ENCODE measurements at regions not wholly inside any gene's neighbourhood (a gene's known extent, or its start where the extent isn't known, plus 50 kb on each side); places are given as distances from the start of the nearest gene placed in this dataset.

- H3F3A ChIP-seq (ENCODE audit: low read depth) = no peaks in the 10 kb centered on the region
- no peaks in the 10 kb centered on the region for H3K36me3 ChIP-seq (ENCODE audit: insufficient read depth, low read length)
- TF ChIP-seq EZH2phosphoT487 (IDR thresholded peaks at IDR 0.05; ENCODE audit: borderline replicate concordance) = no peak
- no peak for TF ChIP-seq CTCF (conservative IDR thresholded peaks at IDR 0.05; ENCODE audit: low read length)
- no peak overlapping the region for H3K4me2 ChIP-seq (ENCODE audit: low read depth, low read length, poor library complexity, severe bottlenecking)
- H3K9ac ChIP-seq (ENCODE audit: low read depth, low read length, poor library complexity, severe bottlenecking) = no peak overlapping the region
- no peaks in the 10 kb centered on the region for H3K27me3 ChIP-seq (ENCODE audit: insufficient read depth, low read length, poor library complexity, severe bottlenecking)
- no peaks in the 10 kb centered on the region for H4K20me1 ChIP-seq (ENCODE audit: insufficient read depth, low read length, poor library complexity, severe bottlenecking)
- H3K4me1 ChIP-seq (ENCODE audit: insufficient read depth, low read length, poor library complexity, severe bottlenecking) = no peaks in the 10 kb centered on the region
- H3K79me2 ChIP-seq (ENCODE audit: insufficient read depth, low read length) = no peaks in the 10 kb centered on the region
- H3K9me2 ChIP-seq (replicated peaks; ENCODE audit: low read depth, low read length) = no peaks in the 10 kb centered on the region
- no peak overlapping the region for H3K4me3 ChIP-seq (ENCODE audit: low read length, poor library complexity, severe bottlenecking)
- H3K9me3 ChIP-seq (ENCODE audit: insufficient read depth, low read depth, low read length) = no peaks in the 10 kb centered on the region
- H2AFZ ChIP-seq (ENCODE audit: low read length) = no peak overlapping the region
Measured at GRCh38 chr12:112714166-112714710, 77.3 kb upstream of the RPH3A start.

GRCh38 chr12:112716099-112717093 is 75.2 kb upstream of the RPH3A start:
- Histone ChIP-seq H3K9me2 (replicated peaks; ENCODE audit: low read depth, low read length) (no peaks in the 10 kb centered on the region), H3K4me3 (ENCODE audit: low read length, poor library complexity, severe bottlenecking) (no peak overlapping the region), H3F3A (ENCODE audit: low read depth) (no peaks in the 10 kb centered on the region), H3K9ac (ENCODE audit: low read depth, low read length, poor library complexity, severe bottlenecking) (no peak overlapping the region), H3K9me3 (ENCODE audit: insufficient read depth, low read depth, low read length) (no peaks in the 10 kb centered on the region), H3K4me2 (ENCODE audit: low read depth, low read length, poor library complexity, severe bottlenecking) (no peak overlapping the region), H3K4me1 (ENCODE audit: insufficient read depth, low read length, poor library complexity, severe bottlenecking) (no peaks in the 10 kb centered on the region), H3K36me3 (ENCODE audit: insufficient read depth, low read length) (no peaks in the 10 kb centered on the region), H3K79me2 (ENCODE audit: insufficient read depth, low read length) (no peaks in the 10 kb centered on the region), H4K20me1 (ENCODE audit: insufficient read depth, low read length, poor library complexity, severe bottlenecking) (no peaks in the 10 kb centered on the region), H2AFZ (ENCODE audit: low read length) (peak overlapping the region; percentile 76; the same call in 1 of the 2 replicates), H3K27me3 (ENCODE audit: insufficient read depth, low read length, poor library complexity, severe bottlenecking) (no peaks in the 10 kb centered on the region)
- no peak for TF ChIP-seq EZH2phosphoT487 (IDR thresholded peaks at IDR 0.05; ENCODE audit: borderline replicate concordance)
- no peak for TF ChIP-seq CTCF (conservative IDR thresholded peaks at IDR 0.05; ENCODE audit: low read length)

- no peaks in the 10 kb centered on the region for H3K4me1 ChIP-seq (ENCODE audit: insufficient read depth, low read length, poor library complexity, severe bottlenecking)
- no peaks in the 10 kb centered on the region for H3K79me2 ChIP-seq (ENCODE audit: insufficient read depth, low read length)
- TF ChIP-seq CTCF (conservative IDR thresholded peaks at IDR 0.05; ENCODE audit: low read length) (no peak), EZH2phosphoT487 (IDR thresholded peaks at IDR 0.05; ENCODE audit: borderline replicate concordance) (no peak)
- H3K9ac ChIP-seq (ENCODE audit: low read depth, low read length, poor library complexity, severe bottlenecking) = no peak overlapping the region
- no peaks in the 10 kb centered on the region for H3F3A ChIP-seq (ENCODE audit: low read depth)
- H3K4me2 ChIP-seq (ENCODE audit: low read depth, low read length, poor library complexity, severe bottlenecking) = no peak overlapping the region
- no peaks in the 10 kb centered on the region for H3K27me3 ChIP-seq (ENCODE audit: insufficient read depth, low read length, poor library complexity, severe bottlenecking)
- no peaks in the 10 kb centered on the region for H3K9me2 ChIP-seq (replicated peaks; ENCODE audit: low read depth, low read length)
- no peak overlapping the region for H3K4me3 ChIP-seq (ENCODE audit: low read length, poor library complexity, severe bottlenecking)
- no peaks in the 10 kb centered on the region for H3K9me3 ChIP-seq (ENCODE audit: insufficient read depth, low read depth, low read length)
- no peaks in the 10 kb centered on the region for H3K36me3 ChIP-seq (ENCODE audit: insufficient read depth, low read length)
- H2AFZ ChIP-seq (ENCODE audit: low read length) = no peak overlapping the region
- H4K20me1 ChIP-seq (ENCODE audit: insufficient read depth, low read length, poor library complexity, severe bottlenecking) = no peaks in the 10 kb centered on the region
Measured at GRCh38 chr12:112728864-112729263, 62.7 kb upstream of the RPH3A start.
